SK-N-SH (cell line): ENCODE measurements at regions not wholly inside any gene's neighbourhood (a gene's known extent, or its start where the extent isn't known, plus 50 kb on each side); places are given as distances from the start of the nearest gene placed in this dataset.

Source experiments
- CHD2 ChIP-seq: fragments of 150-350 bp; IDR thresholded peaks from 2 replicates; pipeline ENCODE4 v1.6.1; 2018; ENCODE audit warnings: low read length; ENCODE audit not compliant: partially characterized antibody
- CTCF ChIP-seq: fragments of 200-600 bp; sonication (generic); IDR thresholded peaks from 2 replicates; pipeline ENCODE4 v1.6.1; 2017; ENCODE audit warnings: antibody characterized with exemption, mild to moderate bottlenecking, moderate library complexity
- ELF1 ChIP-seq: IDR thresholded peaks from 2 replicates; pipeline ENCODE4 v1.4.0; 2012
- EZH2phosphoT487 ChIP-seq: fragments of 200-600 bp; sonication (generic); IDR thresholded peaks from 2 replicates; pipeline ENCODE4 v1.6.1; 2017; ENCODE audit warnings: low read depth, mixed run types, mild to moderate bottlenecking, antibody characterized with exemption, moderate library complexity, borderline replicate concordance
- GABPA ChIP-seq: IDR thresholded peaks from 2 replicates; pipeline ENCODE4 v1.4.0; 2012; ENCODE audit warnings: low read depth, mild to moderate bottlenecking
- POLR2AphosphoS5 ChIP-seq: IDR thresholded peaks from 2 replicates; pipeline ENCODE4 v1.6.1; 2012; ENCODE audit warnings: low read depth, low read length
- REST ChIP-seq: IDR thresholded peaks from 2 replicates; pipeline ENCODE4 v1.6.1; 2012; ENCODE audit warnings: mild to moderate bottlenecking, low read depth, low read length, moderate library complexity
- RFX5 ChIP-seq: IDR thresholded peaks from 2 replicates; pipeline ENCODE4 v1.6.1; 2012; ENCODE audit warnings: mild to moderate bottlenecking, improper control_type of control experiment, low read length
- TAF1 ChIP-seq: IDR thresholded peaks from 2 replicates; pipeline ENCODE4 v1.6.1; 2012; ENCODE audit warnings: low read depth, mild to moderate bottlenecking, low read length, moderate library complexity, borderline replicate concordance

- no peak for TF ChIP-seq POLR2AphosphoS5
- no peak for TF ChIP-seq EZH2phosphoT487
- no peak for TF ChIP-seq GABPA
- TF ChIP-seq CHD2, result no peak
- no peak for TF ChIP-seq ELF1
- no peak for TF ChIP-seq TAF1
- TF ChIP-seq CTCF, result no peak
- no peak for TF ChIP-seq REST
- no peak for TF ChIP-seq RFX5
These were observed 50.8 kb upstream of the NAF1 start for GRCh38 chr4:163217505-163217904.
